ENCODE measurements at regions not wholly inside any gene's neighbourhood (a gene's known extent, or its start where the extent isn't known, plus 50 kb on each side); places are given as distances from the start of the nearest gene placed in this dataset.

GRCh38 chr10:34028936-34029335, 694.5 kb upstream of the NRP1 start:
- no peak for DNase-seq (ENCODE audit: low read depth)
- no peak for TF ChIP-seq CTCF (IDR thresholded peaks at IDR 0.05; ENCODE audit: insufficient read depth, low read depth, low read length, missing control alignments)
- H3K4me3 ChIP-seq (ENCODE audit: low read depth, low read length), result no peak overlapping the region

GRCh38 chr10:34024693-34025425, 690.4 kb upstream of the NRP1 start:
- no peak overlapping the region for H3K4me3 ChIP-seq (ENCODE audit: low read depth, low read length)
- no peak for DNase-seq (ENCODE audit: low read depth)
- no peak for TF ChIP-seq CTCF (IDR thresholded peaks at IDR 0.05; ENCODE audit: insufficient read depth, low read depth, low read length, missing control alignments)

- no peak overlapping the region for H3K4me3 ChIP-seq (ENCODE audit: low read depth, low read length)
- DNase-seq (ENCODE audit: low read depth), result no peak
- TF ChIP-seq CTCF (IDR thresholded peaks at IDR 0.05; ENCODE audit: insufficient read depth, low read depth, low read length, missing control alignments), result no peak
Observed at GRCh38 chr10:34024282-34024681, 689.8 kb upstream of the NRP1 start.

GRCh38 chr10:34022195-34022594, 687.7 kb upstream of the NRP1 start:
- no peak overlapping the region for H3K4me3 ChIP-seq (ENCODE audit: low read depth, low read length)
- TF ChIP-seq CTCF (IDR thresholded peaks at IDR 0.05; ENCODE audit: insufficient read depth, low read depth, low read length, missing control alignments), result no peak
- DNase-seq (ENCODE audit: low read depth), result no peak

GRCh38 chr10:34018784-34019183, 684.3 kb upstream of the NRP1 start:
- no peak overlapping the region for H3K4me3 ChIP-seq (ENCODE audit: low read depth, low read length)

GRCh38 chr10:34018129-34018528, 683.7 kb upstream of the NRP1 start:
- H3K4me3 ChIP-seq (ENCODE audit: low read depth, low read length), result no peak overlapping the region
- TF ChIP-seq CTCF (IDR thresholded peaks at IDR 0.05; ENCODE audit: insufficient read depth, low read depth, low read length, missing control alignments), result no peak
- no peak for DNase-seq (ENCODE audit: low read depth)

More at GRCh38 chr10:34018784-34019183, 684.3 kb upstream of the NRP1 start:
- DNase-seq (ENCODE audit: low read depth), result no peak
- TF ChIP-seq CTCF (IDR thresholded peaks at IDR 0.05; ENCODE audit: insufficient read depth, low read depth, low read length, missing control alignments), result no peak

- no peak for TF ChIP-seq CTCF (IDR thresholded peaks at IDR 0.05; ENCODE audit: insufficient read depth, low read depth, low read length, missing control alignments)
- DNase-seq (ENCODE audit: low read depth), result no peak
- H3K4me3 ChIP-seq (ENCODE audit: low read depth, low read length), result no peak overlapping the region
Observed at GRCh38 chr10:34017281-34017680, 682.8 kb upstream of the NRP1 start.
